B cell (primary cell): ENCODE measurements at regions not wholly inside any gene's neighbourhood (a gene's known extent, or its start where the extent isn't known, plus 50 kb on each side); places are given as distances from the start of the nearest gene placed in this dataset.

Experiments used
- ATAC-seq: fragments of 200-7000 bp; cut with Tn5 transposase; one replicate; pipeline ENCODE4 v1.10.0; 2021; ENCODE audit warnings: low read depth, mild to moderate bottlenecking, moderate number of reproducible peaks, moderate library complexity
- CTCF ChIA-PET: fragments of 350-600 bp; sonication (Branson Sonifier 250); formaldehyde crosslinking; loops from one replicate; lab custom pipeline; 2021; ENCODE audit warnings: antibody characterized with exemption, inconsistent platforms; lab: Charles Lee
- POLR2A ChIA-PET: fragments of 350-600 bp; sonication (Branson Sonifier 250); formaldehyde crosslinking; loops from one replicate; lab custom pipeline; 2021; ENCODE audit warnings: antibody characterized with exemption; lab: Charles Lee
- DNase-seq: peaks from one replicate; pipeline ENCODE4 v3.0.0; 2013
- H2AFZ ChIP-seq: 2 replicates; pipeline ENCODE4 v1.6.1; 2012; ENCODE audit warnings: mild to moderate bottlenecking, low read depth, low read length; ENCODE audit not compliant: insufficient read depth, poor library complexity, severe bottlenecking
- H3K27ac ChIP-seq, 2 donors: 1 replicate in 1 of 2; 2 replicates in 1 of 2; pipeline ENCODE4 v1.5.1; 2012 to 2013; ENCODE audit warnings: low read length in 2 of 2, mild to moderate bottlenecking in 2 of 2, moderate library complexity in 1 of 2
- H3K27me3 ChIP-seq, 4 experiments: fragments of 200-600 bp in 1 of 4; sonication (generic) in 1 of 4; replicated peaks in 1 of 4; 1 replicate in 2 of 4; 2 replicates in 2 of 4; pipeline versions ENCODE4 v1.6.1 to v1.7.0; 2013 to 2016; ENCODE audit warnings: low read length in 3 of 4, mild to moderate bottlenecking in 2 of 4, mixed read lengths in 1 of 4, moderate library complexity in 1 of 4; ENCODE audit not compliant: insufficient read depth in 4 of 4, control insufficient read depth in 3 of 4; ENCODE audit errors: control extremely low read depth in 1 of 4
- H3K36me3 ChIP-seq, 2 experiments: replicated peaks in 1 of 2; 1 replicate in 1 of 2; 2 replicates in 1 of 2; pipeline versions ENCODE4 v1.6.1 to v1.7.1; 2013; ENCODE audit warnings: low read length in 1 of 2; ENCODE audit not compliant: insufficient read depth in 2 of 2, control insufficient read depth in 1 of 2; ENCODE audit errors: control extremely low read depth in 1 of 2, extremely low read depth in 1 of 2
- H3K4me1 ChIP-seq, 2 donors: fragments of 200-600 bp in 1 of 2; sonication (generic) in 1 of 2; 1 replicate in 1 of 2; 2 replicates in 1 of 2; pipeline versions ENCODE4 v1.5.1 to v1.6.1; 2013 to 2017; ENCODE audit warnings: low read length in 2 of 2; ENCODE audit not compliant: control insufficient read depth in 2 of 2, insufficient read depth in 2 of 2
- H3K4me2 ChIP-seq: replicated peaks from 2 replicates; pipeline ENCODE3; 2012; ENCODE audit warnings: mild to moderate bottlenecking, low read depth, low read length; ENCODE audit not compliant: poor library complexity, severe bottlenecking
- H3K4me3 ChIP-seq, 5 experiments: fragments of 200-600 bp in 1 of 5; sonication (generic) in 1 of 5; 1 replicate in 3 of 5; 2 replicates in 2 of 5; pipeline versions ENCODE4 v1.5.1 to v1.7.0; 2011 to 2016; ENCODE audit warnings: low read length in 4 of 5, mild to moderate bottlenecking in 4 of 5, low read depth in 2 of 5, control low read depth in 1 of 5, moderate library complexity in 1 of 5; ENCODE audit not compliant: insufficient read depth in 1 of 5; ENCODE audit errors: control extremely low read depth in 1 of 5, extremely low read depth in 1 of 5
- H3K79me2 ChIP-seq: fragments of 200-600 bp; sonication (generic); one replicate; pipeline ENCODE4 v1.6.0; 2016; ENCODE audit warnings: low read length; ENCODE audit not compliant: control insufficient read depth, insufficient read depth
- H3K9ac ChIP-seq: fragments of 200-600 bp; sonication (generic); 2 replicates; pipeline ENCODE4 v1.6.1; 2017; ENCODE audit warnings: mild to moderate bottlenecking, low read length, moderate library complexity
- H3K9me3 ChIP-seq, 3 donors: one replicate each; pipeline versions ENCODE4 v1.6.1 to v1.7.1; 2013; ENCODE audit warnings: low read length in 2 of 3; ENCODE audit not compliant: control insufficient read depth in 2 of 3, insufficient read depth in 1 of 3; ENCODE audit errors: control extremely low read depth in 1 of 3
- H4K20me1 ChIP-seq: 2 replicates; pipeline ENCODE4 v1.6.0; 2012; ENCODE audit warnings: mild to moderate bottlenecking, low read length; ENCODE audit not compliant: insufficient read depth, control insufficient read depth, poor library complexity, severe bottlenecking
- H3K27ac Mint-ChIP-seq: one replicate; pipeline ENCODE4 v1.8.0; 2021; ENCODE audit warnings: mixed read lengths
- H3K27me3 Mint-ChIP-seq: one replicate; pipeline ENCODE4 v1.8.0; 2021; ENCODE audit warnings: mixed read lengths
- H3K4me1 Mint-ChIP-seq: one replicate; pipeline ENCODE4 v1.8.0; 2021; ENCODE audit warnings: mixed read lengths
- H3K4me3 Mint-ChIP-seq: one replicate; pipeline ENCODE4 v1.8.0; 2021; ENCODE audit warnings: mixed read lengths
- H3K9me3 Mint-ChIP-seq: one replicate; pipeline ENCODE4 v1.8.0; 2022; ENCODE audit warnings: mixed read lengths; ENCODE audit not compliant: insufficient read depth
- EZH2 ChIP-seq: IDR thresholded peaks from 2 replicates; pipeline ENCODE4 v1.6.1; 2012; ENCODE audit warnings: borderline replicate concordance, low read depth, mild to moderate bottlenecking, moderate library complexity, low read length; ENCODE audit not compliant: insufficient read depth, poor library complexity, severe bottlenecking
- whole genome bisulfite sequencing: methylation state at CpG from one replicate; pipeline ENCODE4 v1.1.5; 2013; ENCODE audit warnings: missing lambda C conversion rate; ENCODE audit not compliant: insufficient coverage; 5-methylcytosine and 5-hydroxymethylcytosine counted together
- intact Hi-C: fragments of 100-400 bp; cut with micrococcal nuclease; formaldehyde crosslinking; loops from one replicate; pipeline ENCODE4 v1.10.0; 2022
- TF ChIP-seq, protein P1 (sequence below): fragments of 200-600 bp; IDR thresholded peaks from one replicate; pipeline ENCODE4 v1.8.0; 2022; ENCODE audit warnings: antibody characterized with exemption, mild to moderate bottlenecking

DNA sequence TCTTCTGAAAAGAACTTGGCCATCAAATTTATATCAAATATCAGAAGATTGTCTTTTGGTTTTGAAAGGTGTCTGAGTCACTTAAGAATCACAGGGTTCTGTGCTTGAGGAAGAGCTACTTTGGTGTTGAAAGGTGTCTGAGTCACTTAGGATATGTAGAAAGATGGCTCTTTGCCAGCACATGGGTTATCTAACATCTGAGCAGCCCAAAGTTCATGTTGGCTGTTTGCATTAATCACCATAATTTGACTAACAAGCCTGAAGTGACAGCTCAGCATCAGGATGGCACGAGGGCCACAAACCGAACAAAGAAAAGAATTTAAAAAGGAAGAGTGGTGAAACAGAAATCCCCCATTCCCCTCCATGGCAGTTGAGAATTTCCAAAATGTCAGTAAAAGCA lies 190.5 kb upstream of the CMC1 start:
- H3K9me3 ChIP-seq, result no peaks in the 10 kb centered on the region
- H3K27me3 ChIP-seq, result peaks cover 0 to 4% (median 0%) of the 10 kb centered on the region in 4 experiments
- TF ChIP-seq EZH2, result no peak
- TF ChIP-seq, protein P1, sequence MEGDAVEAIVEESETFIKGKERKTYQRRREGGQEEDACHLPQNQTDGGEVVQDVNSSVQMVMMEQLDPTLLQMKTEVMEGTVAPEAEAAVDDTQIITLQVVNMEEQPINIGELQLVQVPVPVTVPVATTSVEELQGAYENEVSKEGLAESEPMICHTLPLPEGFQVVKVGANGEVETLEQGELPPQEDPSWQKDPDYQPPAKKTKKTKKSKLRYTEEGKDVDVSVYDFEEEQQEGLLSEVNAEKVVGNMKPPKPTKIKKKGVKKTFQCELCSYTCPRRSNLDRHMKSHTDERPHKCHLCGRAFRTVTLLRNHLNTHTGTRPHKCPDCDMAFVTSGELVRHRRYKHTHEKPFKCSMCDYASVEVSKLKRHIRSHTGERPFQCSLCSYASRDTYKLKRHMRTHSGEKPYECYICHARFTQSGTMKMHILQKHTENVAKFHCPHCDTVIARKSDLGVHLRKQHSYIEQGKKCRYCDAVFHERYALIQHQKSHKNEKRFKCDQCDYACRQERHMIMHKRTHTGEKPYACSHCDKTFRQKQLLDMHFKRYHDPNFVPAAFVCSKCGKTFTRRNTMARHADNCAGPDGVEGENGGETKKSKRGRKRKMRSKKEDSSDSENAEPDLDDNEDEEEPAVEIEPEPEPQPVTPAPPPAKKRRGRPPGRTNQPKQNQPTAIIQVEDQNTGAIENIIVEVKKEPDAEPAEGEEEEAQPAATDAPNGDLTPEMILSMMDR, result no peak
- DNase-seq (no peak), ATAC-seq (no peak)
- H3K79me2 ChIP-seq, result no peaks in the 10 kb centered on the region
- no peak overlapping the region for H3K4me3 ChIP-seq
- H3K4me1 ChIP-seq, result no peaks in the 10 kb centered on the region
- CTCF ChIA-PET, result interaction anchor here (0.6 kb wide), 1 partner anchor 339 kb away, joined by 6 read pairs; no protein-coding TSS in a partner anchor
- no CpG with 5 or more reads among the region's 2 CpGs for WGBS
- H4K20me1 ChIP-seq, result no peaks in the 10 kb centered on the region
- H3K36me3 ChIP-seq, result no peaks in the 10 kb centered on the region
- H3K9ac ChIP-seq, result no peak overlapping the region
- Mint-ChIP-seq H3K27ac (no peak overlapping the region), H3K27me3 (no peaks in the 10 kb centered on the region), H3K4me1 (no peaks in the 10 kb centered on the region), H3K4me3 (no peak overlapping the region), H3K9me3 (no peaks in the 10 kb centered on the region)
- H3K4me2 ChIP-seq, result no peak overlapping the region
- intact Hi-C loops, result no loop called here
- H2AFZ ChIP-seq, result no peak overlapping the region
- no peak overlapping the region for H3K27ac ChIP-seq
- POLR2A ChIA-PET, result no interaction called here

- intact Hi-C loops, result no loop called here
Observed at GRCh38 chr3:28053759-28054158, 187.7 kb upstream of the CMC1 start.

More at GRCh38 chr3:28053759-28054158, 187.7 kb upstream of the CMC1 start:
- ATAC-seq (no peak), DNase-seq (no peak)
- WGBS, result no CpG with 5 or more reads among the region's 1 CpG
- no peak overlapping the region for H3K27ac Mint-ChIP-seq
- Histone ChIP-seq H3K4me2 (no peak overlapping the region), H3K4me3 (no peak overlapping the region), H3K27ac (no peak overlapping the region), H3K9me3 (peaks cover 0 to 1% (median 0%) of the 10 kb centered on the region in 3 donors), H3K9ac (no peak overlapping the region), H3K36me3 (no peaks in the 10 kb centered on the region), H3K27me3 (peaks cover 0 to 6% (median 0%) of the 10 kb centered on the region in 4 experiments), H3K4me1 (no peaks in the 10 kb centered on the region), H3K79me2 (no peaks in the 10 kb centered on the region), H2AFZ (no peak overlapping the region), H4K20me1 (no peaks in the 10 kb centered on the region)
- no peak for TF ChIP-seq EZH2
- TF ChIP-seq, protein P1, result no peak
- POLR2A ChIA-PET, result no interaction called here
- CTCF ChIA-PET, result no interaction called here
- no peaks in the 10 kb centered on the region for H3K4me1 Mint-ChIP-seq
- no peak overlapping the region for H3K4me3 Mint-ChIP-seq
- H3K9me3 Mint-ChIP-seq, result no peaks in the 10 kb centered on the region
- H3K27me3 Mint-ChIP-seq, result no peaks in the 10 kb centered on the region
